Ovary (tissue), 7 donors: ENCODE measurements at regions not wholly inside any gene's neighbourhood (a gene's known extent, or its start where the extent isn't known, plus 50 kb on each side); places are given as distances from the start of the nearest gene placed in this dataset.

Experiments used
- DNase-seq, 5 donors: peaks; one replicate each; pipeline ENCODE4 v3.0.0-alpha.2; 2019 to 2020
- H3K27ac ChIP-seq, 2 donors: fragments of 200-600 bp; one replicate each; pipeline versions ENCODE4 v1.5.1 to v1.8.0; 2019 to 2022
- H3K27me3 ChIP-seq: fragments of 200-600 bp; one replicate; pipeline ENCODE4 v1.8.0; 2022
- H3K36me3 ChIP-seq: fragments of 200-600 bp; sonication (generic); one replicate; pipeline ENCODE4 v1.5.1; 2019
- H3K4me1 ChIP-seq: one replicate; pipeline ENCODE4 v1.8.1; 2013; ENCODE audit warnings: mild to moderate bottlenecking, moderate library complexity; ENCODE audit not compliant: insufficient read depth
- H3K4me3 ChIP-seq: fragments of 200-600 bp; sonication (generic); one replicate; pipeline ENCODE4 v1.5.1; 2017
- H3K9me3 ChIP-seq, 2 donors: fragments of 200-600 bp in 1 of 2; sonication (generic) in 1 of 2; one replicate each; pipeline versions ENCODE4 v1.5.1 to v1.8.1; 2013 to 2019; ENCODE audit warnings: mild to moderate bottlenecking in 1 of 2, moderate library complexity in 1 of 2
- CTCF ChIP-seq, 3 donors: fragments of 450-650 bp in 2 of 3; fragments of 200-600 bp in 1 of 3; IDR thresholded peaks; one replicate each; pipeline versions ENCODE4 v1.5.1 to v1.8.0; 2016 to 2022; ENCODE audit warnings: antibody characterized with exemption in 3 of 3, mild to moderate bottlenecking in 1 of 3
- EP300 ChIP-seq: sonication (generic); formaldehyde crosslinking; IDR thresholded peaks from one replicate; pipeline ENCODE4 v1.6.1; 2017; ENCODE audit warnings: antibody characterized with exemption
- POLR2A ChIP-seq: fragments of 450-650 bp; IDR thresholded peaks from one replicate; pipeline ENCODE4 v1.6.1; 2017; ENCODE audit warnings: antibody characterized with exemption, mild to moderate bottlenecking, moderate library complexity
- WGBS, 3 donors: extraction: QIAGEN DNeasy Blood & Tissue Kit in 1 of 3; methylation state at CpG; one replicate each; pipeline versions ENCODE4 v1.1.5 to v1.1.7; 2013 to 2017; 5-methylcytosine and 5-hydroxymethylcytosine counted together
- intact Hi-C, 4 donors: fragments of 100-400 bp; cut with DNase I; formaldehyde crosslinking; loops; one replicate each; pipeline versions ENCODE4 v1.11.0 to v1.15.1; 2022 to 2023
- donor health status: DM: no; HTN: no; CAD: no; lungs with moderate emphysema.
- donor health status: DM: no; HTN: no; CAD: no.
- donor health status: Bipolar disorder and iron deficiency.
- donor health status: DM: no; HTN: no; CAD: no.
- donor health status: DM: yes; HTN: yes; CAD: no.

GRCh38 chr12:91974541-91975085 lies 171.0 kb downstream of the BTG1 start:
- intact Hi-C loops = no loop called here
- WGBS, 3 donors = 90 to 92% (median 91%) methylated on average over 3 of the region's 3 CpGs
- no peaks in the 10 kb centered on the region for H3K36me3 ChIP-seq
- DNase-seq = no peak
- no peaks in the 10 kb centered on the region for H3K9me3 ChIP-seq
- H3K4me3 ChIP-seq = no peak overlapping the region
- TF ChIP-seq POLR2A (no peak), CTCF (IDR thresholded peaks at IDR 0.05) (no peak), EP300 (no peak)
- H3K27me3 ChIP-seq = no peaks in the 10 kb centered on the region
- peaks cover 1% of the 10 kb centered on the region for H3K4me1 ChIP-seq
- H3K27ac ChIP-seq = no peak overlapping the region

GRCh38 chr12:91973813-91974212 lies 171.8 kb downstream of the BTG1 start:
- no peak for TF ChIP-seq POLR2A
- TF ChIP-seq EP300 = no peak
- no peak for TF ChIP-seq CTCF (IDR thresholded peaks at IDR 0.05)
- no peak overlapping the region for H3K4me3 ChIP-seq
- no peaks in the 10 kb centered on the region for H3K36me3 ChIP-seq
- peaks cover 1% of the 10 kb centered on the region for H3K4me1 ChIP-seq
- intact Hi-C loops = no loop called here
- 63 to 78% (median 68%) methylated on average over 2 of the region's 2 CpGs for WGBS, 3 donors
- no peak for DNase-seq
- H3K27me3 ChIP-seq = no peaks in the 10 kb centered on the region
- no peak overlapping the region for H3K27ac ChIP-seq
- no peaks in the 10 kb centered on the region for H3K9me3 ChIP-seq

- Histone ChIP-seq H3K4me3 (no peak overlapping the region), H3K27ac (no peak overlapping the region), H3K4me1 (peaks cover 1% of the 10 kb centered on the region), H3K36me3 (no peaks in the 10 kb centered on the region), H3K27me3 (no peaks in the 10 kb centered on the region), H3K9me3 (no peaks in the 10 kb centered on the region)
- 83 to 96% (median 94%) methylated on average over 1 of the region's 1 CpG for WGBS, 3 donors
- no peak for DNase-seq
- TF ChIP-seq POLR2A (no peak), CTCF (IDR thresholded peaks at IDR 0.05) (no peak), EP300 (no peak)
- intact Hi-C loops = no loop called here
Observed at GRCh38 chr12:91972896-91973295, 172.8 kb downstream of the BTG1 start.

- Histone ChIP-seq H3K4me3 (no peak overlapping the region), H3K27ac (no peak overlapping the region), H3K4me1 (no peaks in the 10 kb centered on the region), H3K27me3 (no peaks in the 10 kb centered on the region), H3K9me3 (no peaks in the 10 kb centered on the region), H3K36me3 (no peaks in the 10 kb centered on the region)
- intact Hi-C loops = no loop called here
- no peak for TF ChIP-seq POLR2A
- no peak for TF ChIP-seq CTCF (IDR thresholded peaks at IDR 0.05)
- TF ChIP-seq EP300 = no peak
- no peak for DNase-seq
- WGBS, 3 donors = 93 to 99% (median 97%) methylated on average over 3 of the region's 3 CpGs
Observed at GRCh38 chr12:91968777-91969171, 176.9 kb downstream of the BTG1 start.
